SU-DHL-6 (cell line): ENCODE measurements at regions not wholly inside any gene's neighbourhood (a gene's known extent, or its start where the extent isn't known, plus 50 kb on each side); places are given as distances from the start of the nearest gene placed in this dataset.

Experiments used
- CTCF ChIP-seq: fragments of 200-600 bp; sonication (generic); IDR thresholded peaks from one replicate; pipeline ENCODE4 v1.5.1; 2017; ENCODE audit warnings: antibody characterized with exemption, mild to moderate bottlenecking, low read length, moderate library complexity; ENCODE audit not compliant: insufficient read depth, poor library complexity, severe bottlenecking
- EZH2phosphoT487 ChIP-seq: fragments of 200-600 bp; sonication (generic), shearing (Covaris generic); conservative IDR thresholded peaks from 2 replicates; pipeline ENCODE4 v1.6.1; 2018; ENCODE audit warnings: mild to moderate bottlenecking, antibody characterized with exemption, low read length, moderate library complexity, mixed read lengths

GRCh38 chr6:9316831-9317230 is 881.5 kb upstream of the SLC35B3 start:
- no peak for TF ChIP-seq CTCF
- no peak for TF ChIP-seq EZH2phosphoT487
